HG02571 (cell line): ENCODE measurements at regions not wholly inside any gene's neighbourhood (a gene's known extent, or its start where the extent isn't known, plus 50 kb on each side); places are given as distances from the start of the nearest gene placed in this dataset.
"Not testable (repeated sequence)": the region's sequence is repeated elsewhere in the genome, so short reads cannot be mapped to it uniquely, and the experiment has no call there.

Source experiments
- ATAC-seq: cut with Tn5 transposase; IDR thresholded peaks from one replicate; pipeline ENCODE4 v1.9.1; 2021; ENCODE audit warnings: mild to moderate bottlenecking, moderate library complexity; ENCODE audit not compliant: unreplicated experiment

- ATAC-seq, result no peak
Observed at GRCh38 chr15:95663156-95664100, 667.1 kb upstream of the NR2F2 start.

- ATAC-seq, result no peak
Observed at GRCh38 chr15:95664450-95664849, 666.0 kb upstream of the NR2F2 start.

- no peak for ATAC-seq
Observed at GRCh38 chr15:95669146-95669922, 661.2 kb upstream of the NR2F2 start.

- no peak for ATAC-seq
Observed at GRCh38 chr15:95674031-95674430, 656.5 kb upstream of the NR2F2 start.

GRCh38 chr15:95676500-95676899, 654.0 kb upstream of the NR2F2 start:
- ATAC-seq, result no peak

GRCh38 chr15:95679847-95680582, 650.5 kb upstream of the NR2F2 start:
- no peak for ATAC-seq

- ATAC-seq, result no peak
Observed at GRCh38 chr15:95680728-95681127, 649.8 kb upstream of the NR2F2 start.

GRCh38 chr15:95681836-95682544, 648.5 kb upstream of the NR2F2 start:
- ATAC-seq, result no peak

- no peak for ATAC-seq
Observed at GRCh38 chr15:95684126-95684525, 646.4 kb upstream of the NR2F2 start.

GRCh38 chr15:95684693-95685115, 645.8 kb upstream of the NR2F2 start:
- no peak for ATAC-seq

- no peak for ATAC-seq
Observed at GRCh38 chr15:95687061-95687460, 643.4 kb upstream of the NR2F2 start.

GRCh38 chr15:95687686-95688085, 642.8 kb upstream of the NR2F2 start:
- ATAC-seq, result no peak

- no peak for ATAC-seq
Observed at GRCh38 chr15:95690631-95691340, 639.7 kb upstream of the NR2F2 start.

GRCh38 chr15:95693917-95694316, 636.6 kb upstream of the NR2F2 start:
- no peak for ATAC-seq

GRCh38 chr15:95698230-95698629, 632.3 kb upstream of the NR2F2 start:
- ATAC-seq, result no peak

- no peak for ATAC-seq
Observed at GRCh38 chr15:95698951-95699350, 631.5 kb upstream of the NR2F2 start.

GRCh38 chr15:95699578-95699977, 630.9 kb upstream of the NR2F2 start:
- no peak for ATAC-seq

- ATAC-seq, result not testable (repeated sequence)
Observed at GRCh38 chr15:95700692-95701091, 629.8 kb upstream of the NR2F2 start.

GRCh38 chr15:95701410-95701809, 629.1 kb upstream of the NR2F2 start:
- no peak for ATAC-seq
